Fibroblast of lung (primary cell): ENCODE measurements at regions not wholly inside any gene's neighbourhood (a gene's known extent, or its start where the extent isn't known, plus 50 kb on each side); places are given as distances from the start of the nearest gene placed in this dataset.

Experiments used
- DNase-seq, 2 donors: peaks; one replicate each; pipeline versions ENCODE4 v3.0.0 to v3.0.0-alpha.2; 2010; ENCODE audit warnings: low read depth in 2 of 2
- H2AFZ ChIP-seq: 2 replicates; pipeline ENCODE4 v1.5.1; 2012; ENCODE audit warnings: low read length, control low read depth, inconsistent platforms
- H3K27ac ChIP-seq: 2 replicates; pipeline ENCODE4 v1.5.1; 2011; ENCODE audit warnings: low read length, control low read depth; ENCODE audit not compliant: insufficient read depth
- H3K27me3 ChIP-seq: 2 replicates; pipeline ENCODE4 v1.5.1; 2011; ENCODE audit warnings: mild to moderate bottlenecking, low read length; ENCODE audit not compliant: control insufficient read depth, insufficient read depth
- H3K36me3 ChIP-seq: 2 replicates; pipeline ENCODE4 v1.5.1; 2011; ENCODE audit warnings: low read length; ENCODE audit not compliant: control insufficient read depth, insufficient read depth
- H3K4me1 ChIP-seq: 2 replicates; pipeline ENCODE4 v1.5.1; 2011; ENCODE audit warnings: low read length; ENCODE audit not compliant: control insufficient read depth, insufficient read depth; ENCODE audit errors: extremely low read depth
- H3K4me2 ChIP-seq: 2 replicates; pipeline ENCODE4 v1.5.1; 2011; ENCODE audit warnings: low read length, control low read depth; ENCODE audit not compliant: insufficient read depth; ENCODE audit errors: extremely low read depth
- H3K4me3 ChIP-seq, 4 experiments: fragments of 200-600 bp in 1 of 4; sonication (generic) in 1 of 4; replicated peaks in 1 of 4; 2 replicates each; pipeline ENCODE4 v1.5.1; 2011 to 2016; ENCODE audit warnings: low read length in 4 of 4, low read depth in 3 of 4, mild to moderate bottlenecking in 3 of 4, control low read depth in 2 of 4, inconsistent platforms in 1 of 4, mixed read lengths in 1 of 4; ENCODE audit not compliant: insufficient read depth in 1 of 4; ENCODE audit errors: control extremely low read depth in 1 of 4
- H3K79me2 ChIP-seq: 2 replicates; pipeline ENCODE4 v1.5.1; 2012; ENCODE audit warnings: mild to moderate bottlenecking, low read length, inconsistent platforms; ENCODE audit not compliant: control insufficient read depth, insufficient read depth
- H3K9ac ChIP-seq: 2 replicates; pipeline ENCODE4 v1.5.1; 2011; ENCODE audit warnings: mild to moderate bottlenecking, low read length, control low read depth; ENCODE audit not compliant: insufficient read depth
- H3K9me3 ChIP-seq: 2 replicates; pipeline ENCODE4 v1.5.1; 2012; ENCODE audit warnings: low read depth, low read length; ENCODE audit not compliant: control insufficient read depth, insufficient read depth
- H4K20me1 ChIP-seq: 2 replicates; pipeline ENCODE4 v1.5.1; 2011; ENCODE audit warnings: low read length; ENCODE audit not compliant: control insufficient read depth, insufficient read depth; ENCODE audit errors: extremely low read depth
- EZH2 ChIP-seq: IDR thresholded peaks from 2 replicates; pipeline ENCODE4 v1.5.1; 2012; ENCODE audit warnings: low read length, control low read depth, mild to moderate bottlenecking; ENCODE audit errors: missing control alignments
- TF ChIP-seq, protein P1 (sequence below), 2 donors: IDR thresholded peaks in 1 of 2; conservative IDR thresholded peaks in 1 of 2; 1 replicate in 1 of 2; 2 replicates in 1 of 2; pipeline ENCODE4 v1.5.1; 2011 to 2012; ENCODE audit warnings: low read length in 2 of 2, control low read depth in 1 of 2, inconsistent platforms in 1 of 2, low read depth in 1 of 2, mild to moderate bottlenecking in 1 of 2

DNA sequence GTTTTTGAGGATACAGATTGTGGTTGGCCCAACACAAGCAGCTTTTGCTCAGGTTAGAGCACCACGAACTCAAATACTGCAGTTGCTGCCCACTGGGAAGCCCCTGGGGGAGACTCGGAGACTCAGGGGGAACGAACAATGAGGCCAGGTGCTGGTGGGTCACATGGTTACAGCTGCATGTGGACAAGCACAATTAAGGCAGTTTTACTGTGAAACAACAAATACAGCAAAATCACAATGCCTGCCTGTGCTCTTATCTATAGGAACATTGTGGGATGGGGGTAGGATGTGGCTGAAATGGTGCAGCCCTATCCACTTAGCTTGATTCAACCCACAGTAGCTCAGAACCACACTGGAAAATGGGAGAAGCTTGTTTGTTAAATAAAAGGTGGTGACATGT, 119.7 kb upstream of the SPATA13 start:
- H3K4me1 ChIP-seq: peaks cover 13% of the 10 kb centered on the region
- no peaks in the 10 kb centered on the region for H3K9me3 ChIP-seq
- no peak for DNase-seq
- no peaks in the 10 kb centered on the region for H4K20me1 ChIP-seq
- no peak overlapping the region for H2AFZ ChIP-seq
- no peaks in the 10 kb centered on the region for H3K79me2 ChIP-seq
- no peaks in the 10 kb centered on the region for H3K36me3 ChIP-seq
- no peaks in the 10 kb centered on the region for H3K27me3 ChIP-seq
- H3K4me3 ChIP-seq: no peak overlapping the region
- no peak overlapping the region for H3K4me2 ChIP-seq
- no peak overlapping the region for H3K9ac ChIP-seq
- TF ChIP-seq, protein P1, sequence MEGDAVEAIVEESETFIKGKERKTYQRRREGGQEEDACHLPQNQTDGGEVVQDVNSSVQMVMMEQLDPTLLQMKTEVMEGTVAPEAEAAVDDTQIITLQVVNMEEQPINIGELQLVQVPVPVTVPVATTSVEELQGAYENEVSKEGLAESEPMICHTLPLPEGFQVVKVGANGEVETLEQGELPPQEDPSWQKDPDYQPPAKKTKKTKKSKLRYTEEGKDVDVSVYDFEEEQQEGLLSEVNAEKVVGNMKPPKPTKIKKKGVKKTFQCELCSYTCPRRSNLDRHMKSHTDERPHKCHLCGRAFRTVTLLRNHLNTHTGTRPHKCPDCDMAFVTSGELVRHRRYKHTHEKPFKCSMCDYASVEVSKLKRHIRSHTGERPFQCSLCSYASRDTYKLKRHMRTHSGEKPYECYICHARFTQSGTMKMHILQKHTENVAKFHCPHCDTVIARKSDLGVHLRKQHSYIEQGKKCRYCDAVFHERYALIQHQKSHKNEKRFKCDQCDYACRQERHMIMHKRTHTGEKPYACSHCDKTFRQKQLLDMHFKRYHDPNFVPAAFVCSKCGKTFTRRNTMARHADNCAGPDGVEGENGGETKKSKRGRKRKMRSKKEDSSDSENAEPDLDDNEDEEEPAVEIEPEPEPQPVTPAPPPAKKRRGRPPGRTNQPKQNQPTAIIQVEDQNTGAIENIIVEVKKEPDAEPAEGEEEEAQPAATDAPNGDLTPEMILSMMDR (conservative IDR thresholded peaks at IDR 0.05 in 1 of 2, IDR thresholded peaks at IDR 0.05 in 1 of 2; ENCODE audit: low read depth in 1 of 2, low read length in 2 of 2): no peak
- no peak for TF ChIP-seq EZH2
- no peak overlapping the region for H3K27ac ChIP-seq

DNA sequence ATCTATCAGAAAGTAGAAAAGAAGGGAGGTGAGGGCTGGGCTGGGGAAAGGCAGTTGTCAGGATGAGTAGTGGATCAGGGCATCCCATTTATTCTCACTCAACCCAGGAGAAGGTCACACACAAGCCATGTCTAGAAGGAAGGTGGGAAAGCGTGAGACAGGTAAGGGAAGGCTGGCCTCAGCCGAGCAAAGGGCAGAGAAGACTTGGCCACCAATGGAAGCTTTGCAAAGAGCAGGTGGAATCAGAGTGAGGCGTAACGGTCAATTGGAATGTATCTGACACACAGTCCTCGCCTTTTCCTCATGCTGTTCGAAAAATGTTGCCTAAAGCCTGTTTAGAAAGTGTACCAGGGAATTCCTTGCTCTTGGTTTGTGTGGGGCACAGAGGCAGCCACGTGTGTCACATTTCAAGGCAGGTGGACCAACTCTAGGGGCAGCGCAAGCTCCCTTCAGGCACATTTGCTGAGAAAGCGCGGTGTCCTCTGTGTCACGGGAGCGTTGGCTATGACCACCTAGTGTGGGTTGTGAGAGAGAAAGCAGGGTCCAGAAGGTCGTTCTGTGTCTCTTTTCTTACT, 118.8 kb upstream of the SPATA13 start:
- no peaks in the 10 kb centered on the region for H3K9me3 ChIP-seq
- TF ChIP-seq EZH2: no peak
- TF ChIP-seq, protein P1 (conservative IDR thresholded peaks at IDR 0.05 in 1 of 2, IDR thresholded peaks at IDR 0.05 in 1 of 2; ENCODE audit: low read depth in 1 of 2, low read length in 2 of 2): no peak
- H3K27me3 ChIP-seq: no peaks in the 10 kb centered on the region
- no peak overlapping the region for H3K4me3 ChIP-seq
- H3K36me3 ChIP-seq: no peaks in the 10 kb centered on the region
- no peak overlapping the region for H3K4me2 ChIP-seq
- DNase-seq: no peak
- no peak overlapping the region for H3K27ac ChIP-seq
- H3K9ac ChIP-seq: no peak overlapping the region
- peaks cover 13% of the 10 kb centered on the region for H3K4me1 ChIP-seq
- H2AFZ ChIP-seq: no peak overlapping the region
- H4K20me1 ChIP-seq: no peaks in the 10 kb centered on the region
- no peaks in the 10 kb centered on the region for H3K79me2 ChIP-seq

DNA sequence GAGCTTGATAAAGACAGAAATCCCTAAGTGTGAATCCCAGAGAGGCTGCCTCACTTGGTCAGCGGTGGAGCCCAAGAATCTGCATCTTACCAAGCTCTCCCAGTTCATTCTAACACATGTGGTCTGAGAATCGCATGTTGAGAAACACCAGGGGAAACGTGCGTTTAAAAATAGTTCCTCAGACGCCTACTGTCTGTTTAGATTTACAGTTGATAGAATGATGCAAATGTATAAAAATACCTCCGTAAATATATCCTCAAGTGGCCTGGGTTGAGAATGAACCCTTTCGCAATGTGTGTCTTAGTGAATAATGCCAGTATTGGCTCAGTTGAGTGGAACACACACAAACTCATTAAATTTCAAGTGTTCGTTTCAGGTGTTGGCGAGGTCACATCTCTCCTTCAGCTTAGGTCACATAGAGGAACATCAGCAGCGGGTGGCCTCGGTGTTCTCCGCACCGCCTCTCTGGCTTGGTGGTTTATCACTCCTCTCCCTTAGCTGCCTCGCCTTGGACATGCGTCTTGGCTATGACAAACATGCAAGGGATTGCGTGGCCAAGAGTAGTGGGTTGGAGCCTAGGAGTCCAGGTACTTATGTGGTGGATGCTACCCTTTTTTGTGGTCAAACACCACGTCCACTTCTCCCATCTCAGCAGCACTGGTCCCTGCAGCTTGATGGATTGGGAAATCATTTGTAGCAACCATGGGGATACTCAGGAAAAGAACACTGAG, 117.6 kb upstream of the SPATA13 start:
- TF ChIP-seq, protein P1 (conservative IDR thresholded peaks at IDR 0.05 in 1 of 2, IDR thresholded peaks at IDR 0.05 in 1 of 2; ENCODE audit: low read depth in 1 of 2, low read length in 2 of 2): no peak
- TF ChIP-seq EZH2: no peak
- Histone ChIP-seq H3K4me1 (peaks cover 13% of the 10 kb centered on the region), H3K4me3 (no peak overlapping the region), H3K27me3 (no peaks in the 10 kb centered on the region), H4K20me1 (no peaks in the 10 kb centered on the region), H2AFZ (no peak overlapping the region), H3K79me2 (no peaks in the 10 kb centered on the region), H3K4me2 (no peak overlapping the region), H3K9me3 (no peaks in the 10 kb centered on the region), H3K36me3 (no peaks in the 10 kb centered on the region), H3K27ac (no peak overlapping the region), H3K9ac (no peak overlapping the region)
- DNase-seq: no peak
